ENCODE measurements at regions not wholly inside any gene's neighbourhood (a gene's known extent, or its start where the extent isn't known, plus 50 kb on each side); places are given as distances from the start of the nearest gene placed in this dataset.

GRCh38 chr10:128713874-128714570 lies 587.8 kb upstream of the MKI67 start:
- DNase-seq (ENCODE audit: low spot score) = no peak

- no peak for DNase-seq (ENCODE audit: low spot score)
Observed at GRCh38 chr10:128714644-128715415, 588.6 kb upstream of the MKI67 start.

GRCh38 chr10:128716181-128716580 lies 590.0 kb upstream of the MKI67 start:
- no peak for DNase-seq (ENCODE audit: low spot score)

GRCh38 chr10:128721963-128722445 lies 595.8 kb upstream of the MKI67 start:
- DNase-seq (ENCODE audit: low spot score) = no peak

- no peak for DNase-seq (ENCODE audit: low spot score)
Observed at GRCh38 chr10:128722947-128723346, 596.7 kb upstream of the MKI67 start.

GRCh38 chr10:128723631-128724205 lies 597.5 kb upstream of the MKI67 start:
- no peak for DNase-seq (ENCODE audit: low spot score)

GRCh38 chr10:128725531-128725930 lies 599.3 kb upstream of the MKI67 start:
- no peak for DNase-seq (ENCODE audit: low spot score)

GRCh38 chr10:128727114-128727513 lies 600.9 kb upstream of the MKI67 start:
- DNase-seq (ENCODE audit: low spot score) = no peak

GRCh38 chr10:128729910-128730420 lies 603.7 kb upstream of the MKI67 start:
- no peak for DNase-seq (ENCODE audit: low spot score)

GRCh38 chr10:128730922-128731321 lies 604.7 kb upstream of the MKI67 start:
- no peak for DNase-seq (ENCODE audit: low spot score)

- no peak for DNase-seq (ENCODE audit: low spot score)
Observed at GRCh38 chr10:128734161-128734560, 607.9 kb upstream of the MKI67 start.

- DNase-seq (ENCODE audit: low spot score) = no peak
Observed at GRCh38 chr10:128734734-128735133, 608.5 kb upstream of the MKI67 start.

- no peak for DNase-seq (ENCODE audit: low spot score)
Observed at GRCh38 chr10:128735996-128736395, 609.8 kb upstream of the MKI67 start.

- no peak for DNase-seq (ENCODE audit: low spot score)
Observed at GRCh38 chr10:128738386-128738915, 612.2 kb upstream of the MKI67 start.

- no peak for DNase-seq (ENCODE audit: low spot score)
Observed at GRCh38 chr10:128739930-128740329, 613.7 kb upstream of the MKI67 start.

GRCh38 chr10:128741180-128741579 lies 615.0 kb upstream of the MKI67 start:
- no peak for DNase-seq (ENCODE audit: low spot score)

GRCh38 chr10:128741680-128742079 lies 615.5 kb upstream of the MKI67 start:
- no peak for DNase-seq (ENCODE audit: low spot score)

- DNase-seq (ENCODE audit: low spot score) = no peak
Observed at GRCh38 chr10:128744092-128744491, 617.9 kb upstream of the MKI67 start.

- DNase-seq (ENCODE audit: low spot score) = no peak
Observed at GRCh38 chr10:128744811-128745305, 618.6 kb upstream of the MKI67 start.

GRCh38 chr10:128747582-128748346 lies 621.5 kb upstream of the MKI67 start:
- no peak for DNase-seq (ENCODE audit: low spot score)

GRCh38 chr10:128751284-128751683 lies 625.1 kb upstream of the MKI67 start:
- DNase-seq (ENCODE audit: low spot score) = no peak

- no peak for DNase-seq (ENCODE audit: low spot score)
Observed at GRCh38 chr10:128751851-128752250, 625.6 kb upstream of the MKI67 start.
